Hematopoietic multipotent progenitor cell treated with erythropoietin and hydrocortisone succinate and interleukin-3 and kit ligand, for 4 days (in vitro differentiated cells): ENCODE measurements at regions not wholly inside any gene's neighbourhood (a gene's known extent, or its start where the extent isn't known, plus 50 kb on each side); places are given as distances from the start of the nearest gene placed in this dataset.
A peak's percentile ranks its signal among the peaks of the same experiment; 100 is the strongest.
"Not testable (repeated sequence)": the region's sequence is repeated elsewhere in the genome, so short reads cannot be mapped to it uniquely, and the experiment has no call there.

Source experiments
- DNase-seq: peaks from one replicate; pipeline ENCODE4 v3.0.0-alpha.2; 2015

GRCh38 chr11:122220321-122220720 lies 104.3 kb upstream of the BLID start:
- DNase-seq: no peak

GRCh38 chr11:122219791-122220190 lies 103.8 kb upstream of the BLID start:
- DNase-seq: no peak

GRCh38 chr11:122215244-122215992 lies 99.4 kb upstream of the BLID start:
- DNase-seq: peak; percentile 84

- DNase-seq: no peak
Observed at GRCh38 chr11:122214567-122214966, 98.6 kb upstream of the BLID start.

DNA sequence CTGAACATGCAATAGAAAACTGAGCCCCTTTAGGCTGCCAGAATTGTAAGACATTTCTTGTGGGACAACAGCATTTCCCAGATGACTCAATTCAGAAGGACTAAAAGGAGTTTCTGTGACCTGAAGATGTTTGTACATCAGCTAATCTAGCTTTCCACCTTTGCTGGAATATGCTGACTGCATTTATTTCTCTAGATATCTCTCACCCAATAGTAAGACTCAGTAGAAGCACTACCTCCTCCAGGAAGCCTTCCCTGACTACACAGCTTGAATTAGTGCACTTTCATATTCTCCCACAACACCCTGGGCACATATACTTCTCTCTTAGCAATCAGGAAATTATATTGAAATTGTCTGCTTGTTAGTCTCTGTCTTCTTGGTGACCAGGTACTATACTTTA lies 98.1 kb upstream of the BLID start:
- DNase-seq: no peak

- no peak for DNase-seq
Observed at GRCh38 chr11:122213171-122213570, 97.2 kb upstream of the BLID start.

GRCh38 chr11:122210367-122210997 lies 94.5 kb upstream of the BLID start:
- DNase-seq: no peak

DNA sequence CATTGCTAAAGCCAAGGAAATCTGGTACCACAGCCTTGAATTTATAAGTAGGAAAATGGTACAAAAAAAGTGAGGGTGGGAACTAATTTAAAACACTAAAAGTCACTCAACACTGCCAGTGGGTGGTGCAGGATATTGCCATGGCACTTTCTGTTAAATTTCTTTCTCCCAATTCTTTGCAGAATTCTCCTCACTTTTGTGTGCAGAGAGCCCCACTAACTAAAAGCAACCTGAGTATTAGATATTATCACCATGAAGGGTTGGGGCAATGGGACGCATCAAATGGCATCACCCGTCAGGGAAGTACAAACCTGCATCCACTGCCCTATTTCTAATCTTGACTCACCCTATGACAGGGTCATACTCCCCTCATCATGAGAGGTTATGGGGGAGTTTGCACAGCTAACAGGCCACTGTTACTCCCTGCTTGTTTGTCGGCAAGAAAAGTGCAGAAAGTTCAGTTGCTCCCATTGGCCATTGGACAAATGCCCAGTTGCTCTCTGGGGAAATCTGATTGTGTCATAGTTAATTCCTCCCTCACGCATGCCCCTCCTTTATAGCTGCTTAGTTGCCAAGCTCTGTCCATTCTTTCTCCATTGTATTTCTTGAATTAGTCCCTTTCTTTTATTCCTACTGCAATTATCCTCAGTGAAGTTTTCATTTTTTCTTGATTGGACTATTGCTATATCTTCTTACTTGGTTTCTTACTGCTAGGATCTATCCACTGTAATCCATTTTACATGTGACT lies 93.8 kb upstream of the BLID start:
- DNase-seq: no peak

- no peak for DNase-seq
Observed at GRCh38 chr11:122207921-122208764, 92.1 kb upstream of the BLID start.

- DNase-seq: no peak
Observed at GRCh38 chr11:122207505-122207904, 91.5 kb upstream of the BLID start.

DNA sequence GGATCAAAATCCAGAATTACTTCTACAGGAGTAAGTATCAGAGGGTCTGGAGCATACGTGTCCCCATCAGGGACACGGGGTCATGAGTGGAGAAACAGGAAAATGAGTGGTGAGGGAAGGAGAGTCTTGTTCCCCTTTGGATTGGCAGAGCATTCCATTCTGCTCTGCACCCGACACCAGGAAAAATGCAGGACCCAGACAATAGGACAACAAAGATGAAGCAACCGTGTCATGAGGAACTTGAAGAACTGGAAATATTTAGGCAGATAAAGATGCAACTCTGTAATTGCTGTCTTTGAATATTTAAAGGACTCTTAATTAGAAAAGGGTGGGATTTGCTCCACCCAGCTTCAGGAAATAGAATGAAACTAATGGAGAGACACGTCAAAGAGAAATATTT lies 89.0 kb upstream of the BLID start:
- DNase-seq: no peak

- no peak for DNase-seq
Observed at GRCh38 chr11:122204206-122204605, 88.2 kb upstream of the BLID start.

DNA sequence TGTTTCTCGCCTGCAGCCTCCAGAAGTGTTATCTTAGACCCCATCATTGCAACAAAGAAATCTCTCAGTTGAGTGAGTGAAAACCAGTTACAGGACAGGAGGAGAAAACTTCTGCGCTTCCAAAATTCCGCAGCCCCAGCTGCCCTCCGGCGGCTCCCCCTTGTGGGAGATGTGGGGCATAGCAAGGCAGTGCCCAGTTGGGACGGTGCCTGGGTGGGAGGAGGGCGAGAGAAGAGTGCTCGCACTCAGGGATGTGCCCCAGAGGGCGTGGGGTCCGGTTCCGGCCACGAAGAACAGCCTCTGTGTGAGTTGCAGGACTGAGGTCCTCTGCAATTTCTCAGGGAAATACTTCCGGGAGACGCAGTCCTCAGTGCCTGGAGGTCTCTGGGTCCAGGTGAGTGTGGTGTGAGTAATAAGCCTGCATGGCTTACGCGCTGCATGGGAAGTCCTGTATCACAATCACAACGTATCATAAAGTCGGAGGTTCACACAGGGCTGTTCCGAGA lies 87.0 kb upstream of the BLID start:
- DNase-seq: peak; percentile 72

- no peak for DNase-seq
Observed at GRCh38 chr11:122202161-122202950, 86.3 kb upstream of the BLID start.

GRCh38 chr11:122201106-122201505 lies 85.1 kb upstream of the BLID start:
- DNase-seq: no peak

DNA sequence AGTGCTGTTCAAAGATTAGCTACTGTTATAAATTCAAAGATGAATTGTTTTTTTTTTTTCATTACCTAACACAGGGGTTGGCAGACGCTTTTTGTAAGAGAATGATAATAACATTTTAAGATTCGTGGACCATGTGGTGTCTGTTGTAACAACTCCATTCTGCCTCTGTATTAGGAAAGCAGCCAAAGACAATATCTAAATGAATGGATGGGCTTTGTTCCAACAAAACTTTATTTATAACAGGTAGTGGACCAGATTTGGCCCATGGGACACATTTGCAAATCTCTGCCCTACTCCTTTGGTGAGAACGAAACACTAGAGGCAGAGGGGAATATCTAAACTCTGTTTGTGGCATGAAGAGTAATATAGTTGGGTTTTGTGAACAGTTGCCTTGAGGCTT lies 83.6 kb upstream of the BLID start:
- DNase-seq: no peak

- no peak for DNase-seq
Observed at GRCh38 chr11:122198291-122198983, 82.4 kb upstream of the BLID start.

- DNase-seq: no peak
Observed at GRCh38 chr11:122197066-122197987, 81.3 kb upstream of the BLID start.

GRCh38 chr11:122195790-122196189 lies 79.8 kb upstream of the BLID start:
- DNase-seq: no peak

GRCh38 chr11:122193881-122194480 lies 78.0 kb upstream of the BLID start:
- not testable (repeated sequence) for DNase-seq
